C4-2B (cell line): ENCODE measurements at regions not wholly inside any gene's neighbourhood (a gene's known extent, or its start where the extent isn't known, plus 50 kb on each side); places are given as distances from the start of the nearest gene placed in this dataset.
"Not testable (repeated sequence)": the region's sequence is repeated elsewhere in the genome, so short reads cannot be mapped to it uniquely, and the experiment has no call there.

Experiments used
- H3K27ac ChIP-seq: fragments of 450-650 bp; 2 replicates; pipeline ENCODE4 v1.5.1; 2017
- ZFX ChIP-seq: fragments of 450-650 bp; IDR thresholded peaks from 2 replicates; pipeline ENCODE4 v1.6.1; 2017
- TF ChIP-seq, protein P1 (sequence below): fragments of 450-650 bp; conservative IDR thresholded peaks from 2 replicates; pipeline ENCODE4 v1.5.1; 2017; ENCODE audit warnings: mild to moderate bottlenecking

DNA sequence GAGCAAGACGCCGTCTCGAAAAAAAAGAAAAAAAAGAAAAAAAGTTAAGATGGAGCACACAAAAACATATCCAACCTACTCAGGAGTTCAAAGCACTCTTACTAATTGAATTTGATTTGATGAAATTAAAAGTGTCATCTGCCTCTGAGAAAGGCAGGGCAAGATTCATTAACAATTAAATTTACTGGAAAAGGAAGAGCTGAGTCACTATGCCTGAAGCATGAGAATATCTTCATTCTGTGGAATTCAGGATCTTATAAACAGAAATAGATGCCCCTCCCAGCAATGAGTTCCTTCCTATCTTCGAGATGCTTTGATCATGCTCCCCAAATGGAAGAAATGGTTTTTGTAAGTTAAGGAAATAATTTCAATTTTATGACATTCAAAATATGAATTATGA lies 61.0 kb upstream of the ST3GAL6 start:
- no peak for TF ChIP-seq ZFX
- TF ChIP-seq, protein P1, sequence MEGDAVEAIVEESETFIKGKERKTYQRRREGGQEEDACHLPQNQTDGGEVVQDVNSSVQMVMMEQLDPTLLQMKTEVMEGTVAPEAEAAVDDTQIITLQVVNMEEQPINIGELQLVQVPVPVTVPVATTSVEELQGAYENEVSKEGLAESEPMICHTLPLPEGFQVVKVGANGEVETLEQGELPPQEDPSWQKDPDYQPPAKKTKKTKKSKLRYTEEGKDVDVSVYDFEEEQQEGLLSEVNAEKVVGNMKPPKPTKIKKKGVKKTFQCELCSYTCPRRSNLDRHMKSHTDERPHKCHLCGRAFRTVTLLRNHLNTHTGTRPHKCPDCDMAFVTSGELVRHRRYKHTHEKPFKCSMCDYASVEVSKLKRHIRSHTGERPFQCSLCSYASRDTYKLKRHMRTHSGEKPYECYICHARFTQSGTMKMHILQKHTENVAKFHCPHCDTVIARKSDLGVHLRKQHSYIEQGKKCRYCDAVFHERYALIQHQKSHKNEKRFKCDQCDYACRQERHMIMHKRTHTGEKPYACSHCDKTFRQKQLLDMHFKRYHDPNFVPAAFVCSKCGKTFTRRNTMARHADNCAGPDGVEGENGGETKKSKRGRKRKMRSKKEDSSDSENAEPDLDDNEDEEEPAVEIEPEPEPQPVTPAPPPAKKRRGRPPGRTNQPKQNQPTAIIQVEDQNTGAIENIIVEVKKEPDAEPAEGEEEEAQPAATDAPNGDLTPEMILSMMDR = no peak
- no peak overlapping the region for H3K27ac ChIP-seq

DNA sequence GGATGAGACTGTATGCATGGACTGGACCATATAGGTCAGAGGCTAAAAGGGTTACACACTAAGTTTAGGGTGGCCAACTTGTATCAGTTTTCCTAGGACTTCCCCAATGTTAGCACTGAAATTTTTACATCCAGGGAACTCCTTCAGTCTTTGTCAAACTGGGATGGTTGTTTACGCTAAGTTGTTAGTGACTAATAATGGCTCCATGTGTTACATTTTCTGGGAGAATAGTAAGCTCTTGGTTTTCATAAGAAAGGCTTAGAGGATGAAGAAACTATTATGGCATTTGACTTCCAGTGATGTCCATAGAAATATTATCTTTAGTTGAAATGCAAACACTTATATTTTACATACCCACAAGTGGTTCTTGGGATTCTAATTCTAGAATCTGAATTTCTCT lies 57.9 kb upstream of the ST3GAL6 start:
- TF ChIP-seq ZFX = no peak
- TF ChIP-seq, protein P1 = no peak
- H3K27ac ChIP-seq = no peak overlapping the region

DNA sequence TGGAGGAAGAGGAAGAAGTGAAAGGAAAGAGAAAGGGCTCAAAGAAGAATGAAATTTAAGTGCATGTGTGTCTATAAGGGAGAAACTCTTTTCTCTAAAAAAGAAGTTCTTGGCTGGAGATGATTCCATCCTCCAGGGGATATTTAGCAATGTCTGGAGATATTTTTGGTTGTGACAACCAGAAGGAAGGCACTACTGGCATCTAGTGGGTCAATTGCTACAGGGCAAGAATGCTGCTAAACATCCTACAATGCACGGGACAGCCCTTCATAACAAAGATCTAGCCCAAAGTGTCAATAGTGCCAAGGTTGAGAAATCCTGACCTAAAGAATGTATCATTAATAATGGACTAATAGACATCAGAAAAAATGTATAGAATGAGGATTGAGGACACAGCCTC lies 57.4 kb upstream of the ST3GAL6 start:
- no peak overlapping the region for H3K27ac ChIP-seq
- TF ChIP-seq, protein P1 = no peak
- no peak for TF ChIP-seq ZFX

DNA sequence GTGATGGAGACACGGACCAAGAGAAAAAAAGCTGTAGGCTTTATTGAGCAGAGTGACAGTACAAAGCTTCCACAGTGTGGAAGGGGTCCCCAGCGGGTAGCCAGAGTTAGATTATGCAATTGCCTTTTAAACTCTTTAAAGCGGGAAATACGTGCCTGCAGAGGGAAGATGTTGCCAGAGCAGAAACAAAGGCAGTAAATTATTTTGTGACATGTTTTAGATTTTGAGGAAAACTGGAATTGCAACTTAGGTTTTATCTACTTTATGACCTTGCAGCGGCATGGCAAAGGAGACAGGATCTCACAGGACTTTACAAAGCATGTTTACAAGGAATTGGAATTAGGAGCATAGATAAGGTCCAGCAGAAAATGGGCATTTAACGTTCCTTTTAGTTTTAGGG lies 54.5 kb upstream of the ST3GAL6 start:
- H3K27ac ChIP-seq = not testable (repeated sequence)

DNA sequence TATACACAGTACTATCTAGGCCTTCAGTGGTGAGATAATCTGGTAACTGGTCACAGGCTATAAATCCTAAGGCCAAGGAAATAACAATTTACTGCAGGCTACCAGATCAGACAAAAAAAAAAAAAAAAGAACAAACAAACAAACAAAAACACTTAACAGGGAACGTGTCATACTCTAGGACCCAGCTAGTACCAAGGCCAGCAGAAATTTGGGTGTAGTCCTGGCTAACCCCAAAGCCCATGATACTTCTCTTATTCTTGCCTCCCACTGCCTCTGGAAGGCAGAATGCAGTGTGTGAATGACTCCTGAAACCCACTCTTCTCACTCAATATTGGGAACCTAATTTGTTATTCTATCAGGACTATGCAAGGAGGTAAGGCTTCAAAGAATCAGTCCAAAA lies 53.7 kb upstream of the ST3GAL6 start:
- no peak overlapping the region for H3K27ac ChIP-seq
- no peak for TF ChIP-seq ZFX
- TF ChIP-seq, protein P1 = no peak

DNA sequence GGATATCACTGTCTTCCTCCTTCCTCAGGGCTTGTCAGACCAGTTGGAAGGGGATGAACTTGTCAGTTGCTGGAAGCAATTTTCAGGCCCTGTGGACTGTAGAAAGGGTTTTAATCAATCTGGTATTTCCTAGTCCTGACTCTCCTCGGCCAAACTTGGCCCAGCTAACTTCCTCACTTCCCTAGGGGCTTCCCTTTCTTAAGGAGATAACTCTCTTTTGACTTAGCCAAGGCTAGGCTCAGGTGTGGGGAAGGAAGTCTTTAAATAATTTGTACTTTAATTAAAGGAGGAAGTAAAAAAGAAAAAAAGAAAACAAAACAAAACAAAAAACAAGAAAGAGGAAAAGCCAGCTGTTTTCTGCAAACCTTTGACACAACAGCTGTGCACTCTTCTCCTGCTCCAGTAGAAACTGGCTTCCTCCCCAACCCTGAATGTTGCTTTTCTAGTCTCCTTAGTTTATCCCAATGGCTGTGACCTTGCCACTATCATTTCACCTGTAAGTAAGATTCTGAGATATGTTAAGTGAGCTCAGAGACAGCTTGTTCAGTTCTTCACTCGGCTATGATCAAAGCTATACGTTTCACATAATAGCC lies 53.0 kb upstream of the ST3GAL6 start:
- TF ChIP-seq, protein P1 = no peak
- no peak for TF ChIP-seq ZFX
- no peak overlapping the region for H3K27ac ChIP-seq

DNA sequence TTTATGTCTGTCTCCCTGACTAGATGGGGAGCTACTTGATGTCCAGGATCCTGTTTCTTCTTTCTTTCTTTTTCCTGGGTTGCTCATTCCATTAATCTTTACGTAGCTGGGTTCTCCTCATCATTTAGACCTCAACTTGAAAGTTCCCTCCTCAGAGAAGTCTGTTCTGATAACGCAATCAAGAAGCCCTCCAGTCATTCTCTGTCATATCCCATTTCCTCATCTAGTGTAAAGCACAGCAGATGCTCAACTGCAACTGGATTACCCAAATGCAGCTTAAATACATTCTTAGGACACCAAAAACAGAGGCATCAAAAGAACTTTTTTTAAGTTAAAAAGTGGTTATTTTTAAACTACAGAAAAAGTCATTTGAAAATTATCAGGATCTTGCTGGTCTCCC lies 51.7 kb upstream of the ST3GAL6 start:
- TF ChIP-seq ZFX = no peak
- TF ChIP-seq, protein P1 = no peak
- no peak overlapping the region for H3K27ac ChIP-seq

DNA sequence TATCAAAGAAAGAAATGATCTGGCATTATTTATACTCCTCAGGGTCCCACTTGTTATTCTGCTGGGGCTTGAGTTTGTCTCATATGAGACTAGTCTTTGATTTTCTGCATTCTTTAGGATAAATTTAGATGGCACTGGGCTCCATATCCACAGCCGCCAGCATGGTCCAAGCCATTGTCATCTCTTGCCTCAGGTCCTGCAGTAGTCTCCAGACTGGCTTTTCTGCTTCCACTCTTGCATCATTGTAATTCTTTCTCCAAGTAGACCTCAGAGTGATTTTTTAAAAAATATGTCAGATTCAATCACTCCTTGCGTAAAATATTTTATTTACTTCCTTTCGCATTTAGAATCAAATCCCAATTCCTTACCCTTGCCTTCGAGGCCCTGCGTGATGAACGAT lies 50.4 kb upstream of the ST3GAL6 start:
- no peak for TF ChIP-seq ZFX
- TF ChIP-seq, protein P1 = no peak
- H3K27ac ChIP-seq = no peak overlapping the region

DNA sequence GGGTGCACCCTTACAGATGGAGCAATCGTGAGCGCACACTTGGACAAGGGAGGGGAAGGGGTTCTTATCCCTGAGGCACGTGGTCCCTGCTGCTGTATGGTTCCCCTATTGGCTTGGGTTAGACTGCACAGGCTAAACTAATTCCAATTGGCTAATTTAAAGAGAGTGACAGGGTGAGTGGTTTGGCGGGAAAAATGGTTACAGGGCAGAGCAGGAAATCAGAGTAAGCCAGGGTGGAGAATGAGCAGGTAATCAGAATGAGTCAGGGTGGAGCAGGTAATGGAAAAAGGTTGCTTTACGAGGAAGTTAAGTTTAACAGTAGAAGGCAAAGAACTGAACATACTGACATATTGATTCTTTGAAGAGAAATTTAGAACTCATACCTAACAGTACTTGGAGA lies 49.8 kb upstream of the ST3GAL6 start:
- not testable (repeated sequence) for H3K27ac ChIP-seq
